IMR-90 (cell line): ENCODE measurements at regions not wholly inside any gene's neighbourhood (a gene's known extent, or its start where the extent isn't known, plus 50 kb on each side); places are given as distances from the start of the nearest gene placed in this dataset.

ENCODE experiments used
- ATAC-seq: fragments of 200-7000 bp; cut with Tn5 transposase; 2 replicates; pipeline ENCODE4 v1.9.1; 2020; ENCODE audit warnings: low read depth, mild to moderate bottlenecking, moderate library complexity
- BruUV-seq: library from RNA; stranded (reverse); fragments of 400-500 nt; replicated peaks from 2 replicates; lab custom pipeline; 2021; lab: Mats Ljungman, UMichigan
- CTCF ChIA-PET: fragments of 300-600 bp; formaldehyde crosslinking; extraction: SDS; loops from one replicate; lab custom pipeline; 2021; ENCODE audit warnings: antibody characterized with exemption; lab: Yijun Ruan, JAX
- POLR2A ChIA-PET: fragments of 300-600 bp; sonication (Branson Sonifier 250); formaldehyde crosslinking; loops from one replicate; lab custom pipeline; 2022; ENCODE audit warnings: antibody characterized with exemption; ENCODE audit not compliant: unreplicated experiment; lab: Charles Lee
- DNase-seq: peaks from one replicate; pipeline ENCODE4 v3.0.0; 2013
- H2AFZ ChIP-seq: replicated peaks from 2 replicates; pipeline ENCODE3; 2013; ENCODE audit warnings: low read length, mild to moderate bottlenecking; ENCODE audit not compliant: poor library complexity
- H2AK5ac ChIP-seq: 2 replicates; pipeline ENCODE4 v1.6.1; 2013; ENCODE audit warnings: low read depth, low read length, inconsistent platforms
- H2AK9ac ChIP-seq: replicated peaks from 2 replicates; pipeline ENCODE3; 2013; ENCODE audit warnings: mild to moderate bottlenecking, low read depth, low read length, moderate library complexity; ENCODE audit not compliant: poor library complexity
- H2BK120ac ChIP-seq: 2 replicates; pipeline ENCODE4 v1.6.1; 2013; ENCODE audit warnings: low read depth, low read length, inconsistent platforms
- H2BK15ac ChIP-seq: 3 replicates; pipeline ENCODE4 v1.6.1; 2013; ENCODE audit warnings: low read depth, low read length, inconsistent platforms
- H2BK20ac ChIP-seq: 2 replicates; pipeline ENCODE4 v1.6.1; 2013; ENCODE audit warnings: low read depth, mild to moderate bottlenecking, inconsistent platforms, low read length, moderate library complexity
- H2BK5ac ChIP-seq: 2 replicates; pipeline ENCODE4 v1.6.1; 2013; ENCODE audit warnings: mild to moderate bottlenecking, low read depth, low read length, inconsistent platforms; ENCODE audit not compliant: poor library complexity, severe bottlenecking
- H3K14ac ChIP-seq: replicated peaks from 2 replicates; pipeline ENCODE4 v1.6.1; 2013; ENCODE audit warnings: low read depth, low read length, inconsistent platforms
- H3K18ac ChIP-seq: 2 replicates; pipeline ENCODE4 v1.6.1; 2013; ENCODE audit warnings: low read depth, low read length, control low read depth
- H3K23ac ChIP-seq: 2 replicates; pipeline ENCODE4 v1.6.1; 2013; ENCODE audit warnings: low read depth, low read length, inconsistent platforms
- H3K27ac ChIP-seq: 2 replicates; pipeline ENCODE4 v1.5.1; 2013; ENCODE audit warnings: mild to moderate bottlenecking, control low read depth, low read length; ENCODE audit not compliant: insufficient read depth
- H3K27me3 ChIP-seq: 2 replicates; pipeline ENCODE4 v1.6.1; 2013; ENCODE audit warnings: low read length; ENCODE audit not compliant: control insufficient read depth, insufficient read depth
- H3K36me3 ChIP-seq: 2 replicates; pipeline ENCODE4 v1.6.1; 2013; ENCODE audit warnings: low read length, mixed read lengths; ENCODE audit not compliant: control insufficient read depth, insufficient read depth
- H3K4ac ChIP-seq: 2 replicates; pipeline ENCODE4 v1.6.1; 2013; ENCODE audit warnings: low read depth, low read length, inconsistent platforms
- H3K4me1 ChIP-seq: 2 replicates; pipeline ENCODE4 v1.6.1; 2013; ENCODE audit warnings: low read length, mixed read lengths; ENCODE audit not compliant: control insufficient read depth, insufficient read depth
- H3K4me2 ChIP-seq: 2 replicates; pipeline ENCODE4 v1.6.1; 2013; ENCODE audit warnings: low read depth, mild to moderate bottlenecking, control low read depth, low read length, moderate library complexity
- H3K4me3 ChIP-seq: 2 replicates; pipeline ENCODE4 v1.5.1; 2013; ENCODE audit warnings: low read depth, mild to moderate bottlenecking, control low read depth, low read length, moderate library complexity; ENCODE audit not compliant: insufficient read depth
- H3K56ac ChIP-seq: 2 replicates; pipeline ENCODE4 v1.6.1; 2013; ENCODE audit warnings: low read length, inconsistent platforms; ENCODE audit not compliant: insufficient read depth; ENCODE audit errors: extremely low read depth
- H3K79me1 ChIP-seq, 2 experiments: 2 replicates each; pipeline ENCODE4 v1.6.1; 2013; ENCODE audit warnings: low read length in 2 of 2, inconsistent platforms in 1 of 2, low read depth in 1 of 2
- H3K9ac ChIP-seq: 2 replicates; pipeline ENCODE4 v1.6.1; 2013; ENCODE audit warnings: low read depth, low read length, control low read depth
- H3K9me1 ChIP-seq: 2 replicates; pipeline ENCODE4 v1.6.1; 2013; ENCODE audit warnings: low read length, inconsistent platforms; ENCODE audit not compliant: insufficient read depth
- H3K9me3 ChIP-seq: 2 replicates; pipeline ENCODE4 v1.6.1; 2013; ENCODE audit warnings: low read length; ENCODE audit not compliant: control insufficient read depth, insufficient read depth
- H4K20me1 ChIP-seq: 2 replicates; pipeline ENCODE4 v1.6.1; 2013; ENCODE audit warnings: low read length, inconsistent platforms; ENCODE audit not compliant: insufficient read depth
- H4K5ac ChIP-seq: 2 replicates; pipeline ENCODE4 v1.6.1; 2013; ENCODE audit warnings: mild to moderate bottlenecking, low read depth, low read length, control low read depth
- H4K8ac ChIP-seq, 2 experiments: 2 replicates each; pipeline ENCODE4 v1.6.1; 2013; ENCODE audit warnings: low read depth in 2 of 2, low read length in 2 of 2, control low read depth in 1 of 2, inconsistent platforms in 1 of 2
- H4K91ac ChIP-seq: 2 replicates; pipeline ENCODE4 v1.6.1; 2013; ENCODE audit warnings: low read depth, low read length, inconsistent platforms; ENCODE audit not compliant: insufficient read depth
- BHLHE40 ChIP-seq: fragments of 150-350 bp; IDR thresholded peaks from 2 replicates; pipeline ENCODE4 v1.6.1; 2016; ENCODE audit warnings: mild to moderate bottlenecking, low read depth, low read length
- FOS ChIP-seq: fragments of 150-350 bp; IDR thresholded peaks from 2 replicates; pipeline ENCODE4 v1.6.1; 2016; ENCODE audit warnings: low read depth, low read length
- MAZ ChIP-seq: IDR thresholded peaks from 2 replicates; pipeline ENCODE4 v1.6.1; 2012; ENCODE audit warnings: low read depth, mild to moderate bottlenecking, low read length, improper control_type of control experiment, moderate library complexity, borderline replicate concordance
- MXI1 ChIP-seq: IDR thresholded peaks from 2 replicates; pipeline ENCODE4 v1.6.1; 2012; ENCODE audit warnings: low read depth, mild to moderate bottlenecking, low read length, moderate library complexity, borderline replicate concordance
- POLR2A ChIP-seq: IDR thresholded peaks from 2 replicates; pipeline ENCODE4 v1.6.1; 2012; ENCODE audit warnings: mild to moderate bottlenecking, low read depth, low read length
- RFX5 ChIP-seq: IDR thresholded peaks from 2 replicates; pipeline ENCODE4 v1.8.0; 2012; ENCODE audit warnings: low read depth, mild to moderate bottlenecking, low read length, moderate library complexity
- WGBS, 2 experiments: methylation state at CpG; one replicate each; pipeline versions ENCODE4 v1.1.5 to v1.1.7; 2013; ENCODE audit warnings: missing lambda C conversion rate in 2 of 2; ENCODE audit not compliant: insufficient read length in 1 of 2; ENCODE audit errors: extremely low coverage in 2 of 2; 5-methylcytosine and 5-hydroxymethylcytosine counted together
- dilution Hi-C: fragments of 300-500 bp; cut with HindIII; formaldehyde crosslinking; loops from one replicate; pipeline ENCODE4 v1.14.3; 2018; ENCODE audit warnings: low sequenced_read_pairs; ENCODE audit not compliant: unreplicated experiment
- in situ Hi-C: fragments of 300-500 bp; cut with MboI; formaldehyde crosslinking; loops from 3 replicates; pipeline ENCODE4 v1.14.3; 2019; ENCODE audit warnings: low sequenced_read_pairs, inconsistent platforms, mixed read lengths
- intact Hi-C: fragments of 100-400 bp; cut with micrococcal nuclease; formaldehyde crosslinking; loops from 2 replicates; pipeline ENCODE4 v1.10.0; 2022

GRCh38 chr1:194602184-194602583 lies 1415.8 kb upstream of the B3GALT2 start:
- POLR2A ChIA-PET: no interaction called here
- WGBS, 2 experiments: no CpG with 5 or more reads among the region's 1 CpG

More at GRCh38 chr1:194602184-194602583, 1415.8 kb upstream of the B3GALT2 start:
- Histone ChIP-seq H4K8ac (no peak overlapping the region), H4K20me1 (no peaks in the 10 kb centered on the region), H3K4me2 (no peak overlapping the region), H3K18ac (no peak overlapping the region), H3K14ac (no peak overlapping the region), H3K79me1 (no peaks in the 10 kb centered on the region), H2AFZ (no peak overlapping the region), H3K4me3 (no peak overlapping the region), H2BK5ac (no peak overlapping the region), H3K4me1 (no peaks in the 10 kb centered on the region), H3K9ac (no peak overlapping the region), H2BK15ac (no peak overlapping the region), H3K9me3 (no peaks in the 10 kb centered on the region), H2AK5ac (no peak overlapping the region), H2BK120ac (no peak overlapping the region), H4K5ac (no peak overlapping the region), H3K27me3 (no peaks in the 10 kb centered on the region), H2BK20ac (no peak overlapping the region), H3K56ac (no peak overlapping the region), H3K9me1 (no peaks in the 10 kb centered on the region), H3K4ac (no peak overlapping the region), H3K27ac (no peak overlapping the region), H2AK9ac (no peak overlapping the region), H3K36me3 (no peaks in the 10 kb centered on the region), H3K23ac (no peak overlapping the region), H4K91ac (no peak overlapping the region)
- in situ Hi-C loops (no loop called here), dilution Hi-C loops (no loop called here), intact Hi-C loops (no loop called here)
- CTCF ChIA-PET: no interaction called here
- no peak for TF ChIP-seq MXI1
- no peak for TF ChIP-seq FOS
- TF ChIP-seq MAZ: no peak
- no peak for TF ChIP-seq BHLHE40
- no peak for TF ChIP-seq POLR2A
- no peak for TF ChIP-seq RFX5
- DNase-seq: no peak
- ATAC-seq: no peak
- no TSS peak for BruUV-seq
